ENCODE measurements at regions not wholly inside any gene's neighbourhood (a gene's known extent, or its start where the extent isn't known, plus 50 kb on each side); places are given as distances from the start of the nearest gene placed in this dataset.
"Not testable (repeated sequence)": the region's sequence is repeated elsewhere in the genome, so short reads cannot be mapped to it uniquely, and the experiment has no call there.

- DNase-seq: no peak
Observed at GRCh38 chr14:106662936-106663550, 1136.7 kb downstream of the TMEM121 start.

GRCh38 chr14:106663805-106664410, 1137.5 kb downstream of the TMEM121 start:
- not testable (repeated sequence) for DNase-seq

- DNase-seq: no peak
Observed at GRCh38 chr14:106665814-106666213, 1139.4 kb downstream of the TMEM121 start.

GRCh38 chr14:106666341-106666740, 1140.0 kb downstream of the TMEM121 start:
- DNase-seq: no peak

- DNase-seq: no peak
Observed at GRCh38 chr14:106670011-106670410, 1143.6 kb downstream of the TMEM121 start.

- DNase-seq: not testable (repeated sequence)
Observed at GRCh38 chr14:106674093-106674492, 1147.7 kb downstream of the TMEM121 start.

GRCh38 chr14:106674509-106675125, 1148.2 kb downstream of the TMEM121 start:
- DNase-seq: not testable (repeated sequence)

GRCh38 chr14:106675716-106676115, 1149.3 kb downstream of the TMEM121 start:
- not testable (repeated sequence) for DNase-seq

- no peak for DNase-seq
Observed at GRCh38 chr14:106679776-106680175, 1153.4 kb downstream of the TMEM121 start.

- no peak for DNase-seq
Observed at GRCh38 chr14:106681161-106681560, 1154.8 kb downstream of the TMEM121 start.

- no peak for DNase-seq
Observed at GRCh38 chr14:106681568-106681967, 1155.2 kb downstream of the TMEM121 start.

- DNase-seq: no peak
Observed at GRCh38 chr14:106683631-106684030, 1157.2 kb downstream of the TMEM121 start.

- DNase-seq: no peak
Observed at GRCh38 chr14:106686533-106686932, 1160.2 kb downstream of the TMEM121 start.

GRCh38 chr14:106690333-106690891, 1164.0 kb downstream of the TMEM121 start:
- DNase-seq: no peak

GRCh38 chr14:106691601-106692291, 1165.4 kb downstream of the TMEM121 start:
- DNase-seq: no peak

GRCh38 chr14:106694638-106695393, 1168.4 kb downstream of the TMEM121 start:
- DNase-seq: peak; percentile 14

- DNase-seq: not testable (repeated sequence)
Observed at GRCh38 chr14:106698620-106699267, 1172.4 kb downstream of the TMEM121 start.

- not testable (repeated sequence) for DNase-seq
Observed at GRCh38 chr14:106703651-106704050, 1177.3 kb downstream of the TMEM121 start.

GRCh38 chr14:106706488-106706887, 1180.1 kb downstream of the TMEM121 start:
- DNase-seq: not testable (repeated sequence)

- not testable (repeated sequence) for DNase-seq
Observed at GRCh38 chr14:106710187-106710586, 1183.8 kb downstream of the TMEM121 start.

- not testable (repeated sequence) for DNase-seq
Observed at GRCh38 chr14:106712513-106712912, 1186.1 kb downstream of the TMEM121 start.

Measured in NCI-H774 (cell line).